Adipocyte (in vitro differentiated cells): ENCODE measurements at regions not wholly inside any gene's neighbourhood (a gene's known extent, or its start where the extent isn't known, plus 50 kb on each side); places are given as distances from the start of the nearest gene placed in this dataset.
A peak's percentile ranks its signal among the peaks of the same experiment; 100 is the strongest.
"Not testable (repeated sequence)": the region's sequence is repeated elsewhere in the genome, so short reads cannot be mapped to it uniquely, and the experiment has no call there.

Experiments
- DNase-seq: peaks from one replicate; pipeline ENCODE4 v3.0.0-alpha.2; 2015; ENCODE audit warnings: low read depth
- H3K27me3 ChIP-seq: replicated peaks from 2 replicates; pipeline ENCODE4 v1.7.0; 2013; ENCODE audit warnings: mild to moderate bottlenecking, low read length, moderate library complexity; ENCODE audit not compliant: control insufficient read depth, insufficient read depth
- H3K36me3 ChIP-seq: 2 replicates; pipeline ENCODE4 v1.7.0; 2013; ENCODE audit warnings: low read length, mild to moderate bottlenecking, moderate library complexity; ENCODE audit not compliant: control insufficient read depth, insufficient read depth, severe bottlenecking
- H3K4me1 ChIP-seq: 2 replicates; pipeline ENCODE4 v1.7.0; 2013; ENCODE audit warnings: mild to moderate bottlenecking, low read length, moderate library complexity; ENCODE audit not compliant: control insufficient read depth, insufficient read depth
- H3K4me3 ChIP-seq: 2 replicates; pipeline ENCODE4 v1.7.0; 2013; ENCODE audit warnings: mild to moderate bottlenecking, low read length, moderate library complexity
- H3K9ac ChIP-seq: 2 replicates; pipeline ENCODE4 v1.7.0; 2013; ENCODE audit warnings: mild to moderate bottlenecking, low read length, moderate library complexity
- H3K9me3 ChIP-seq: 2 replicates; pipeline ENCODE4 v1.7.0; 2013; ENCODE audit warnings: mild to moderate bottlenecking, low read length, moderate library complexity; ENCODE audit not compliant: control insufficient read depth

DNA sequence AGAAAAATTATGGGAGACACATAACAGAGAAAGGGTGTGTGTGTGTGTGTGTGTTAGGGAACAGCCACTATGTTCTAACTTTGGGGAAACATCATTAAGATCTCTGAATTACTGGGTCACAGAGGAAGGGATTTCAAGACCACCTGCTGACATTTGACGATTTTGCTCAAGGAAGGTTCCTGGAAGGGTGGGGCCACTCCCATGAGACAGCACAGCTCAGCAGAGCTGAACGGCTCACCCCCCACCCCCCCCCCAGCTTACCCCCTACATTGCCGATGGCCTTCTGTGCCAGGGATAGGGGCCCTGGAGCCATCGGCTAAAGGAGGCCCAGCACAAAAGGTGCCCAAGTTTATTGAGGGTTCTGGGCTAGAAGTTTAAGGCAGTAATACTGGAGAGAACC lies 122.4 kb downstream of the NPIPB11 start:
- H3K4me1 ChIP-seq: peaks cover 15% of the 10 kb centered on the region
- not testable (repeated sequence) for H3K27me3 ChIP-seq, H3K9ac ChIP-seq, H3K9me3 ChIP-seq, H3K36me3 ChIP-seq, H3K4me3 ChIP-seq, DNase-seq

DNA sequence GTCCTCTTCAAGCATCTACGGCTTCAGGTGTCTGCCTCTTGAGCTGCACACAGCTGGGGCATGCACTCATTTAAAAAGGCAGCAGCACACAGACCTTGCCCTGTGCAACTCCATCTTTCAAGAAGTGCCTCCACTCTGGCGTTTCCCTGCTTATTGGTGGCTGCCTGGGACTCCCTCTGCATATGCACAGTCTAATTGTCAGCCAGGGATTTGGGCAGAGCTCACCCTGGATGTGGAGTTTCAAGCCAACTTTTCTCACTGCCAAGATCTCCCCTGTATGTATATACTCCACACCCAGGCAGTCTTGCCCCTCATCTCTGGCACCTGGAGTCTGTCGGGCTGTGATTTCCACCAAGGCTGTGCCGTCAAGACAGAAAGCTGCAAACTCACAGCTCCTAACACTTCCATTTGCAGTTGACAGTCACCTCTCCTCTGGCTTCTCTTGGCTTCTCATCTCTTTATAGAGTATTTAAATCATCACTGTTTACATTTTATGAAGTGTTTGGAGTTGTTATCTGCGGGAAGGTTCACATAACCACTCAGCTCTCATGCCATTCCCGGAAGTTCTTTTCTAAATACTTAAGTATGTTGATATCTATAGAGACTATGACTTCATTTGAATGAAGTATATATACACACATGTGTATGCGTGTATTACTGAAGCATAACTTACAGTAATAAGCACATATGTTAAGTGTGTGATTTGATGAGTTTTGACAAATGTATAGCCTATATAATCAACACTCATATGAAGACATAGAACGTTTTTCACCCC lies 128.2 kb downstream of the NPIPB11 start:
- H3K4me3 ChIP-seq, H3K36me3 ChIP-seq, H3K9me3 ChIP-seq, H3K4me1 ChIP-seq, H3K27me3 ChIP-seq, H3K9ac ChIP-seq, DNase-seq: not testable (repeated sequence)

DNA sequence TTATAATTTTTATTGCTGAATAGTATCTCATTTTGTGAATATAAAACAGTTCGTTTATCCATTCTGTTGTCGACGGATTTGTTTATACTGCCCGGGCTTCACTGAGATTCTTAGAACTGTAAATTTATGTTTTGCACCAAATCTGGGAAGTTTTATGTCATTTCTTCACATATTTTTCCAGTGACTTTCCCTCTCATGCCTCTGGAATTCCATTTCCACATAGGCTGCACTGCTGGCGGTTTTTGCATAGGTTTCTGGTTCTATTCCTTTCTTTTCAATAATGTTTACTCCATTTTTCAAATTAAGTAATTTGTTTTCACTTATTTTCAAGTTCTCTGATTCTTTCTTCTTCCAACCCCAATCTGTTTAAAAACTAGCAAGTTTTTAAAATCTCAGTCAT lies 130.1 kb downstream of the NPIPB11 start:
- not testable (repeated sequence) for H3K9ac ChIP-seq

DNA sequence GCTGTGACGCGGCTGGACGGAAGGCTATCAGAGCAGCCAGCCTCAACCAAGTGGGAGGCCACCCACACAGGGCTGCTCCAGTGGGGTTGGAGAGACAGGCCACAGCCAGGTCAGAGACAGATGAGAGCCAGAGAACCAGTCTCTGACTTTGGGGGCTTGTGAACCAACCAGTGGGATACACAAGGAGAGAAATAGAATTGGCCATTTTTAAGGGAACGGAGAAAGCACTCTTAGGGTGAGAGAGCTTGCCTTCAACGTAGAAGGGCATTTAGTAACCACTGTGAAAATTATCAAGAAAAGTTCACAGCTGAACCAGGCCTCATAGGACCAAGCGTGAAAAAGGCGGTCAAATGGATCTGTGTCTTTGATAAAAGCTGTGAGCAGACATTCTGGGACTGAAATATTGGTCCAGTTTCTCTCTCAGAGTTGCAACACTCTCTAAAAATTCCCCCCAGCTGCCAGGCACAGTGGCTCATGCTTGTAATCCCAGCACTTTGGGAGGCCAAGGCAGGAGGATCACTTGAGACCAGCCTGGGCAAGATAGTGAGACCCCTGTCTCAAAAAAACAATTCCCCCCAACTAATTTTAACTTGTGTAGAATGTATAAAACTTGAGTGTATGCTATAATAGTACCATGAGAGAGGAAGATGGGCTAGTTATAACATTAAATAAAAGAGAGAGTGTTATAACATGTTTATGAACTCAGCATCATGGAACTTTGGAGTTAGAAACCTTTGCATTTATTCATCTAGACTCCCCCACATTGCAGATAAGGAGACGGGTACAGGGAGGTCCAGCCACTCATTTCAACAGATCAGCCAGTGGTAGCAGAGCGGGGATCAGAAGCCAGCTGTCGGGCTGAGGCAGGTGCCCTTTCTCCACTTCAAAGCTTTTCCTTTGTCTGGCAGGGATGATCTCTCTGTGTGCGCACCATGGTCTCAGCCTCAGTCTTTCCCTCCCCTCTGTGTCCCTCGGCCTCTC lies 132.2 kb downstream of the NPIPB11 start:
- not testable (repeated sequence) for H3K4me3 ChIP-seq, H3K36me3 ChIP-seq, H3K9me3 ChIP-seq, H3K27me3 ChIP-seq, DNase-seq, H3K9ac ChIP-seq
- peaks cover 12% of the 10 kb centered on the region for H3K4me1 ChIP-seq

More for the DNA sequence above, 130.1 kb downstream of the NPIPB11 start:
- H3K4me3 ChIP-seq, H3K4me1 ChIP-seq, H3K9me3 ChIP-seq, H3K27me3 ChIP-seq, H3K36me3 ChIP-seq: not testable (repeated sequence)
- DNase-seq: peak; percentile 38

DNA sequence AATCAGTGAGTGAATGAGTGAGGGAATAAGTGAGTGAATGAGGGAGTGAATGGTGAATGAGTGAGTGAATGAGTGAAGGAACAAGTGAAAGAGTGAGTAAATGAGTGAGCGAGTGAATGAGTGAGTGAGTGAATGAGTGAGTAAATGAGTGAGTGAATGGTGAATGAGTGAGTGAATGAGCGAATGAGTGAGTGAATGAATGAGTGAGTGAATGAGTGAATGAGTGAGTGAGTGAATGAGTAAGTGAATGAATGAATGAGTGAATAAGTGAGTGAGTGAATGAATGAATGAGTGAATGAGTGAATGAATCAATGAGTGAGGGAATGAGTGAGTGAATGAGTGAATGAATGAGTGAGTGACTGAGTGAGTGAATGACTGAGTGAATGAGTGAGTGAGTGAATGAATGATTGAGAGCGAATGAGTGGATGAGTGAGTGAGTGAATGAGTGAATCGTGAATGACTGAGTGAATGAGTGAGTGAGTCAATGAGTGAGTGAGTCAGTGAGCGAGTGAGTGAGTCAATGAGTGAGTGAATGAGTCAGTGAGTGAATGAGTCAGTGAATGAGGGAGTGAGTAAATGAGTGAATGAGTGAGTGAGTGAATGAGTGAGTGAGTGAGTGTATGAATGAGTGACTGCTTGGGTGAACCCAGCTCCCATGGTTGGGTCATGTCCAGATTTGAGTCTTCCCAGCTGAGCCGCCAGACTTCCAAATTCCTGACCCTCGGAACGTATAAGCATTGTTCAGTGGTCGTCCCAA lies 133.0 kb downstream of the NPIPB11 start:
- H3K4me3 ChIP-seq, H3K27me3 ChIP-seq, H3K9ac ChIP-seq, H3K9me3 ChIP-seq, H3K36me3 ChIP-seq, DNase-seq: not testable (repeated sequence)
- H3K4me1 ChIP-seq: peaks cover 18% of the 10 kb centered on the region

DNA sequence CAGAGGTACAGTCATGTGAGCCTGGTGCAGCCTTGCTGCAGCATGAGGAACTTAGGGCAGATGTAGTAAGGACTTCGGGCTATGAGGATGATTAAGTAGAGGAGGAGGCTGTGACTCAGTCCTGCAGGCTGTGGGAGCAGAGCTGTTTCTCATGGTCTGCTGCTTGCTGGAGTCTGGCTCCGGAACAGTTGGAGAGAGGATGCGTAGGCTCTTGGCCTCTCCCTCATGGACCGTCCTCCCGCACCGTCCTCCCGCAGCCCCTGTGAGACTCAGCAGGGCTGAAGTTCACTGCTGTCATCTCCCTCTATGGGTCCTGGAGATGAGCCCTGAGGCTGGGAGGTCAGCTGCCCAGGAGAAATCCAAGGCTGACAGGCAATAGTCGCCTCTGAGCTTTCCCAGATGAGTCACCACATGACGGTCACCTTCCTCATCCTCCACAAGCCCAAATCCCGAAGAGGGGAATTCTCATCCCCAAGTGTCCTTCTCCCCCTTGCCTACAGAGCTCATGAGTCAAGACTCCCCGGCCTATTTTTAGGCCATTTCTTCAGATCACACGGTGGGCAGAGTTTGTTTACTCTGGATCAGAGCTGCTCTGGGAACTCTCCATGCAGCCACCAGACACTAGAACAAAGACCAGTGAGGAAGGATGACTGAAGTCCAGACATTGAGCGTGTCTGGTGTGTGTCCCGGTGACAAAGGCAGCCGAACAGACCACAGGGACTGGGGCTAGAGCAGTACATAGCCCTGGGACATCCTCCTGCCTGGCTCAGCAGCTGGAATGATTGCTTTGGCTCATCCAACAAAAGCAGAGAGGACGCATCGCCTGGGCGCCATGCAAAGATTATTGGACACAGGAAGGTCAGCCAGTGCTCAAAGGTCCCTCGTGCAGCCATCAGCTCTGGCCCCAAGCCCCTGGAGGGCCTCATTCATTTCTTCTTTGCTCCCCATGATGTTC lies 134.5 kb downstream of the NPIPB11 start:
- not testable (repeated sequence) for H3K9me3 ChIP-seq, H3K9ac ChIP-seq, H3K27me3 ChIP-seq, H3K36me3 ChIP-seq, H3K4me3 ChIP-seq
- peak; percentile 63 for DNase-seq
- peaks cover 25% of the 10 kb centered on the region for H3K4me1 ChIP-seq

DNA sequence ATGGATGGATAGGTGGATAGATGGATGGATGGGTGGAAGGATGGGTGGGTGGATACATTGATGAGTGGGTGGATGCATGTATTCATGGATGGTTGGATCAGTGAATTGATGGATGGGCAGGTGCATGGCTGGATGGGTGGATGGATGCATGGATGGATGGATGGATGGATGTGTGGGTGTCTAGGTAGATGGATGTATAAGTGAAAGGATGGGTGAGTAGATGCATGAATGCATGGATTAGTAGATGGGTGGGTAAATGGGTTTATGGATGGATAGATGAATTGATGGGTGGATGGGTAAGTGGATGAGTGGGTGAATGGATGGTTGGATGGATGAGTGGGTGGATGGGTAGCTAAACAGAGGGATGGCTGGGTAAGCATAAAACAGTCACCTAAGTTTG lies 135.6 kb downstream of the NPIPB11 start:
- not testable (repeated sequence) for H3K4me3 ChIP-seq, DNase-seq, H3K9me3 ChIP-seq, H3K36me3 ChIP-seq, H3K27me3 ChIP-seq, H3K9ac ChIP-seq
- H3K4me1 ChIP-seq: peaks cover 28% of the 10 kb centered on the region

DNA sequence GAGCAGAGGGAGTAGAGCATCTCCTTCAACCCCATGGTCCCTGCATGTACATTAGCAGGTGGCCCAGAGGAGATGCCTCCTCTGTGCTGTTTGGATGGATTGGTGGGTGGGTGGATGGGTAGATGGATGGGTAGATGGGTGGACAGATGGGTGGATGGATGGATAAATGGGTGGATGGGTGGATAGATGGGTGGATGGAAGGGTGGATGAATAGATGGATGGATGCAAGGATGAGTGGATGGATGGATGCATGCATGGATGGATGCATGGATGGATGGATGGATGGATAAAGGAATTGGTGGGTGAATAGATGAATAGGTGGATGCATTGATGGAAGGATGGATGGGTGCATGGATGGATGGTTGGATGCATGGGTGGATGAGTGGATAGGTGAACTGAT lies 136.5 kb downstream of the NPIPB11 start:
- H3K27me3 ChIP-seq, H3K36me3 ChIP-seq, H3K9me3 ChIP-seq, H3K4me3 ChIP-seq, H3K9ac ChIP-seq, DNase-seq: not testable (repeated sequence)
- H3K4me1 ChIP-seq: peaks cover 29% of the 10 kb centered on the region

DNA sequence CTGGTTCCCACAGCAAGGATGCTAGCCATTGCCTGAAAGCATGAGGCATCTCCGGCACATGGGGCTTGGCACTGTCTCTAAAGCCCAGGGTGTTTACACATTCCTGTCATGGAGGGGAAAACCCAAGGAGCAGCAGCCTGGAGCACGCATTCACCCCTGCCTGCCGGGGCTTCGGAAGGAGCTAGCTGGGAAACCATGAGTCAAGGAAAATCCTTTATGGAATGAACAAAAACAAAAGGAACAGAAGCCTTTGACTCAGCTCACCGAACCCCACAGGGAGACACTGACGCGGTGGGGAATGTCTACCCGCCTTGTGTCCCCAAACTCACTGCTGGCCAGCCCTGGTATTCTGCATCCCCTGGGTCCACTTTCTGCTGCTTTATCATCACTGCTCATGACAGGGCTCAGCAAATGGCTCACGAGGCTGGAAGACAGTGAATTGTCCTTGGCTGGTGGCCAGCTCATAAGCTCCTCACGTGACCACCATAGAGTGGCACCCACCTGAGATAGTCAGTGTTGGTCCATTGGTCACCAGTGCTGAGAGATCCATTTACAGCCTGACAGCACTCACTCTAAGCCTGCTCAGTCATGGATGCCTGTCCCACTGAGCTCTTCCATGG lies 137.2 kb downstream of the NPIPB11 start:
- peak; percentile 67 for DNase-seq
- not testable (repeated sequence) for H3K27me3 ChIP-seq, H3K9me3 ChIP-seq, H3K9ac ChIP-seq, H3K4me3 ChIP-seq, H3K36me3 ChIP-seq
- H3K4me1 ChIP-seq: peaks cover 37% of the 10 kb centered on the region

DNA sequence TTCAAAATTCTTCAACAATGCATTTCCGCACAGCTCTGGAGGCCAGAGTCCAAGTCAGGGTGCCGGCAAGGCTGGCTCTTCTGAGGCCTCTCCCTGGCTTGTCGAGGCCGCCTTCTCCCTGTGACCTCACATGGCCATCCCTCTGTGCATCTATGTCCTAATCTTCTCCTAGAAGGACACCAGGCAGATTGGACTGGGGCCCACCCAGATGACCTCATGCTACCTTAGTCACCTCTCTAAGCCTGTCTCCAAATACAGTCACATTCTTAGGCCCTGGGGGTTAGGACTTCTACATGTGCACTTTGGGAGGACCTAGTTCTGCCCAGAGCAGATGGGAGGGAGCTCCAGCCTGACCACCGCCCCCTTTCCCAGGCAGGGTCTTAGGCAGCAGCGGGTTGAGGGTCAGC lies 137.7 kb downstream of the NPIPB11 start:
- H3K9me3 ChIP-seq, H3K4me3 ChIP-seq, H3K27me3 ChIP-seq, H3K36me3 ChIP-seq, H3K9ac ChIP-seq, DNase-seq: not testable (repeated sequence)
- H3K4me1 ChIP-seq: peaks cover 40% of the 10 kb centered on the region
